Muscle layer of duodenum (tissue), 2 donors: ENCODE measurements at regions not wholly inside any gene's neighbourhood (a gene's known extent, or its start where the extent isn't known, plus 50 kb on each side); places are given as distances from the start of the nearest gene placed in this dataset.

Experiments
- H3K27ac ChIP-seq: one replicate; pipeline ENCODE4 v1.7.0; 2013; ENCODE audit warnings: mild to moderate bottlenecking, low read length
- H3K27me3 ChIP-seq: one replicate; pipeline ENCODE4 v1.7.0; 2013; ENCODE audit warnings: low read depth, mild to moderate bottlenecking, control low read depth, low read length
- H3K36me3 ChIP-seq, 2 donors: one replicate each; pipeline ENCODE4 v1.7.0; 2013; ENCODE audit warnings: low read length in 2 of 2, control low read depth in 1 of 2, mild to moderate bottlenecking in 1 of 2; ENCODE audit not compliant: insufficient read depth in 2 of 2, control insufficient read depth in 1 of 2
- H3K4me1 ChIP-seq, 2 donors: one replicate each; pipeline ENCODE4 v1.7.0; 2013; ENCODE audit warnings: low read length in 2 of 2, mild to moderate bottlenecking in 2 of 2, control low read depth in 1 of 2, moderate library complexity in 1 of 2; ENCODE audit not compliant: insufficient read depth in 2 of 2, control insufficient read depth in 1 of 2
- H3K4me3 ChIP-seq, 2 donors: one replicate each; pipeline ENCODE4 v1.7.0; 2013; ENCODE audit warnings: low read length in 2 of 2, low read depth in 1 of 2, mild to moderate bottlenecking in 1 of 2
- H3K9me3 ChIP-seq, 2 donors: one replicate each; pipeline ENCODE4 v1.7.0; 2013; ENCODE audit warnings: low read length in 2 of 2, control low read depth in 1 of 2, mild to moderate bottlenecking in 1 of 2; ENCODE audit not compliant: control insufficient read depth in 1 of 2
- donor health status: healthy.

DNA sequence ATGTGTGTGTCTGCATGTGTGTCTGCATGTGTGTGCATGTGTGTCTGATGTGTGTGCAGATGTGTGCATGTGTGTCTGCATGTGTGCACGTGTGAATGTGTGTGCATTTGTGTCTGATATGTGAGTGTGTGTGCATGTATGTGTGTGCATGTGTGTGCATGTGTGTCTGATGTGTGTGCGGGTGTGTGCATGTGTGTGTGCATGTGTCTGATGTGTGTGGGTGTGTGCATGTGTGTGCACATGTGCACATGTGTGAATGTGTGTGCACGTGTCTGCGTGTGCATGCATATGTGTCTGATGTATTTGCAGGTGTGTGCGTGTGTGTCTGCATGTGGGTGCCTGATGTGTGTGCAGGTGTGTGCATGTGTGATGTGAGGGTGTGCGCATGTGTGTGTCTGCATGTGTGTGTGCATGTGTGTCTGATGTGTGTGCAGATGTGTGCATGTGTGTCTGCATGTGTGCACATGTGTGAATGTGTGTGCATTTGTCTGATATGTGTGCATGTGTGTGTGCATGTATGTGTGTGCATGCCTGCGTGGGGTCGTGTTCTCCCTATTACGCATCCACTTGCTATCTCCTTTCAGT lies 470.1 kb upstream of the HS6ST1 start:
- Histone ChIP-seq H3K36me3 (no peaks in the 10 kb centered on the region), H3K27ac (no peak overlapping the region), H3K9me3 (no peaks in the 10 kb centered on the region), H3K27me3 (no peaks in the 10 kb centered on the region), H3K4me1 (no peaks in the 10 kb centered on the region), H3K4me3 (no peak overlapping the region)

DNA sequence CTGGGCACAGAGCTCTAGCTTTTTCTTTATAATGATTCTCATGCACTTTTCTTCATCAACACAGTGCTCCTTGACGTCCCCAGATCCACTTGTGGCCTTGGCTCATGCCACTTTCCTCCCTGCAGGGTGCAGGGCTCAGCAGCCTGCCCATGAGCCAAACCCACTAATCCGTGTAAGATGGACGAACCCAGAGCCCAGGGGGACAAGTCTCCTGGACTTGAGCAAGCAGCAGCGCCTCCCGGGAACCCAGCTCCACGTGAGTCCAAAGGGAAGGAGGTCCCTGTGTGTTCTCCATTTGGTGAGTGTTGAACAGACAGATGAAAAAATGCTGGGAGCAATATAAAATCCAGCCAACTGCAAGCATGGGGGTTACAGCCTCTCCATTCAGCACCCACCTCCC lies 470.6 kb upstream of the HS6ST1 start:
- Histone ChIP-seq H3K27ac (no peak overlapping the region), H3K4me3 (no peak overlapping the region), H3K36me3 (no peaks in the 10 kb centered on the region), H3K4me1 (no peaks in the 10 kb centered on the region), H3K27me3 (no peaks in the 10 kb centered on the region), H3K9me3 (no peaks in the 10 kb centered on the region)

- H3K9me3 ChIP-seq: no peaks in the 10 kb centered on the region
- H3K27ac ChIP-seq: no peak overlapping the region
- no peaks in the 10 kb centered on the region for H3K27me3 ChIP-seq
- H3K4me1 ChIP-seq: no peaks in the 10 kb centered on the region
- H3K36me3 ChIP-seq: no peaks in the 10 kb centered on the region
- no peak overlapping the region for H3K4me3 ChIP-seq
Observed at GRCh38 chr2:128789776-128790455, 471.2 kb upstream of the HS6ST1 start.

DNA sequence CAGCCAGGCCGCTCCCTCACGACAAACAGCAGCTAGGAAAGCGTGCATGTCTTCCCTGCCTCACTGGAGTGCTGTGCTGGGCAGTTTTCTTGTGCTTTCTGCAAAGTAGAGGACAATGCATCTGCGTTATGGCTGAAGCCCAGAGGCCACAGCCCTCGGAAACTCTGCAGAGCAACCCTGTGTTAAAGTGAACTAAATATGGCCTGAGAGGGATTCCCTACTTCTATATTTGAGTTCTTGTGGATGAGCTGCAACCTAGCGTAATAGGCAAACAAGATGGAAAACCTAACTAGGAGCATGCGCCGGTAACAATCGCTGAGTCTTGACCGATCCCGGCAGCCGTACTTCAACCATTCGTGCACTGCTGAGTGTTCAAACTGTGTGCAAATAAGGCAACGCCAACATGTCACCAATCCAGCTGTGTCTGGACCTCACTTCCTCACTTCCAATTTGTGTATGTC lies 471.9 kb upstream of the HS6ST1 start:
- Histone ChIP-seq H3K9me3 (no peaks in the 10 kb centered on the region), H3K36me3 (no peaks in the 10 kb centered on the region), H3K4me1 (no peaks in the 10 kb centered on the region), H3K4me3 (no peak overlapping the region), H3K27me3 (no peaks in the 10 kb centered on the region), H3K27ac (no peak overlapping the region)

DNA sequence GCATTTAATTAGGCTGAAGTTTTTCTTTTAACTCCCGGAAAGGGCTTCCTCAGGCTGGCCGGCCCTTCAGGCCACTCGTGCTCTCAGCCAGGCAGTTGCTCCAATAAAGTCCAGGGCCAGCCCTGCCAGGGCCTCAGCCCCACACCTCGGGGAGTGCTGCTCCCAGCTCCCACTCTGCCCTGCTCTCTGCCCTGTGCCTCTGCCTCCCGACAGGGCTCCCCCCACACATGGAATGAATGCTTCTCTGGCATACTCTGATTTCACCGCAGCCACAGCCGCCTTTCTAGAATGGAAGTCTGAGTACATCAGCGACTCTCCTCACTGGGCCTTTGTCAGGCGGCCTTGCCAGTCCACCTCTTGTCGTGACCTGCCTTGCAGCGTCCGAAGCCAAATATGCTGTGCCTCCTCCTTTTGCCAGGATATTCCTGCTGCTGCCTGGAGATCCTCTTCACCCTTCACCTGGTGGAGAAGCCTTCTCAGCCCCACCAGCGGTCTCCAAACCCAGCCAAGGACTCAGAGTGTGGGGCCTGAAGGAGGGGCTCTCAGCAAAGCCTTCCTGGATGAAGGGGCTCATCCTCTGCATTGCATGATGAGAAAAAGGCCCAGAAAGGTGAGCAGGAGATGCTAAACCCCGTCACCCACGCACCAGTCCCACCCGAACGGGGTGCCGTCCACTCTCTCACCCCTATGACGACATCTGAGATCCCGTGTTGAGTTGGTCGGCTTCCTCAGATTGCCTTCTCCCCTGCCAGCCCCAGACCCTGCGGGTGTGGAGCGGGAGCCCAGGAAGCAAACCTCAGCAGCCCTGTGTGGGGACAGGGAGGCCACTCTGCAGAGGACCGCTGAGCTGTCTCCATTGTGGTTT lies 472.7 kb upstream of the HS6ST1 start:
- Histone ChIP-seq H3K36me3 (no peaks in the 10 kb centered on the region), H3K27ac (no peak overlapping the region), H3K27me3 (no peaks in the 10 kb centered on the region), H3K4me3 (no peak overlapping the region), H3K9me3 (no peaks in the 10 kb centered on the region), H3K4me1 (no peaks in the 10 kb centered on the region)

DNA sequence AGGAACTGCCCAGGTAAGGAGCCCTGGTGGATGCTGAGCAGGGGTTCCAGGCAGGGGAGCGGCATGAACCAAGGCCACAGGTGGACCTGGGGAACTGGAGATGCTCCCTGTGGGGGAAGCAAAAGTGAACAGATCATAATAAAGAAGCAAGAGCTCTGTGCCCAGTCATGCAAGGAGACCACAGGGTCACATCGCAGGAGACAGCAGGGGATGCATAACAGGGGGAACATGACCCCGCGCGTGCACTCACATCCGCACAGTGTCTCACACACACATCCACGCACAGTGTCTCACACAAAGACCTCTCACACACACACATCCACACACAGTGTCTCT lies 473.3 kb upstream of the HS6ST1 start:
- H3K27ac ChIP-seq: no peak overlapping the region
- no peak overlapping the region for H3K4me3 ChIP-seq
- no peaks in the 10 kb centered on the region for H3K9me3 ChIP-seq
- no peaks in the 10 kb centered on the region for H3K36me3 ChIP-seq
- no peaks in the 10 kb centered on the region for H3K27me3 ChIP-seq
- H3K4me1 ChIP-seq: no peaks in the 10 kb centered on the region

DNA sequence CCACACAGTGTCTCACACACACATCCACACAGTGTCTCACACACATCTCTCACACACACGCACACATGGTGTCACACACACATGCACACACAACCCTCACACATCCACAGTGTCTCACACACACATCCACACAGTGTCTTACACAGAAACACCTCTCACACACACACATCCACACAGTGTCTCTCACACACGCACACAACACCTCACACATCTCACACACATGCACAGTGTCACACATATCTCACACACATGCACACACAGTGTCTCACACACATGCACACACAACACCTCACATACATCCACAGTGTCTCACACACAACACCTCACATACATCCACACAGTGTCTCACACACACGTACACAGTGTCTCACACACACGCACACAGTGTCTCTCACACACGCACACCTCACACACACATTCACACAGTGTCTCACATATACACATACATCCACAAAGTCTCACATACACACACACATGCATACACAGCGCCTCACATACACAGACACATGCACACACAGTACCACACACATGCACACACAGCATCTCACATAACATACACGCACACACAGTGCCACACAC lies 473.9 kb upstream of the HS6ST1 start:
- Histone ChIP-seq H3K4me1 (no peaks in the 10 kb centered on the region), H3K4me3 (no peak overlapping the region), H3K9me3 (no peaks in the 10 kb centered on the region), H3K27ac (no peak overlapping the region), H3K36me3 (no peaks in the 10 kb centered on the region), H3K27me3 (no peaks in the 10 kb centered on the region)

- Histone ChIP-seq H3K27me3 (no peaks in the 10 kb centered on the region), H3K4me1 (no peaks in the 10 kb centered on the region), H3K27ac (no peak overlapping the region), H3K9me3 (no peaks in the 10 kb centered on the region), H3K4me3 (no peak overlapping the region), H3K36me3 (no peaks in the 10 kb centered on the region)
Observed at GRCh38 chr2:128793404-128793803, 474.7 kb upstream of the HS6ST1 start.

GRCh38 chr2:128794285-128794684 lies 475.6 kb upstream of the HS6ST1 start:
- Histone ChIP-seq H3K4me3 (no peak overlapping the region), H3K4me1 (no peaks in the 10 kb centered on the region), H3K27me3 (no peaks in the 10 kb centered on the region), H3K36me3 (no peaks in the 10 kb centered on the region), H3K9me3 (no peaks in the 10 kb centered on the region), H3K27ac (no peak overlapping the region)

DNA sequence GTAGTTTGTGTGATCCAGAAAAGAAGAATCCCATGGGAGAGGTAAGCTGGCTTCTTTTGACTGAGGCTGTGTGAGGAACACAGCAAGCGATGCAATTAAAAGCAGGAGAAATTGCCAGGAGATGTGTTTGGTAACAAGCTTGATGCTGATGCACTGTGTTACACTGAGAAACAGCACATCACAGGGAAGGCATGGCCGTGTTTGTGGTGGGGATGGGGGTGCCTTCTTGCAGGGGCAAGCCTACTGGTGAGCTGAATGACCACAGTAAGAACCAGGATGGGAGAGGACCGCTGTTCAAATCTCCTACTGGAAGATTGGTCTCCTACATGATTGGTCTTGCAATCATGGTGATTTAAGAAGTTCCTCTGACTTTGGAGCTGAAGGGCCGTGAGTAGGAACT lies 477.7 kb upstream of the HS6ST1 start:
- Histone ChIP-seq H3K4me1 (no peaks in the 10 kb centered on the region), H3K27ac (no peak overlapping the region), H3K36me3 (no peaks in the 10 kb centered on the region), H3K9me3 (no peaks in the 10 kb centered on the region), H3K27me3 (no peaks in the 10 kb centered on the region), H3K4me3 (no peak overlapping the region)

GRCh38 chr2:128797092-128797491 lies 478.4 kb upstream of the HS6ST1 start:
- Histone ChIP-seq H3K4me1 (no peaks in the 10 kb centered on the region), H3K27ac (no peak overlapping the region)

More at GRCh38 chr2:128797092-128797491, 478.4 kb upstream of the HS6ST1 start:
- no peak overlapping the region for H3K4me3 ChIP-seq
- no peaks in the 10 kb centered on the region for H3K27me3 ChIP-seq
- H3K36me3 ChIP-seq: no peaks in the 10 kb centered on the region
- H3K9me3 ChIP-seq: no peaks in the 10 kb centered on the region
